GM23338 (cell line): ENCODE measurements at regions not wholly inside any gene's neighbourhood (a gene's known extent, or its start where the extent isn't known, plus 50 kb on each side); places are given as distances from the start of the nearest gene placed in this dataset.

Source experiments
- ATAC-seq: fragments of 200-7000 bp; cut with Tn5 transposase; 3 replicates; pipeline ENCODE4 v1.9.1; 2020
- DNase-seq: peaks from one replicate; pipeline ENCODE4 v3.0.0-alpha.2; 2015; ENCODE audit warnings: low spot score
- H2AFZ ChIP-seq: fragments of 200-600 bp; sonication (generic); 2 replicates; pipeline ENCODE4 v1.8.0; 2016; ENCODE audit warnings: antibody characterized with exemption, mild to moderate bottlenecking, moderate library complexity
- H3F3A ChIP-seq: fragments of 200-600 bp; sonication (generic); replicated peaks from 2 replicates; pipeline ENCODE4 v1.8.0; 2017; ENCODE audit warnings: antibody characterized with exemption, mixed run types, low read depth
- H3K27ac ChIP-seq: fragments of 200-600 bp; sonication (generic); 2 replicates; pipeline ENCODE4 v1.6.1; 2016; ENCODE audit warnings: low read depth
- H3K27me3 ChIP-seq: fragments of 200-600 bp; sonication (generic); 2 replicates; pipeline ENCODE4 v1.8.0; 2016; ENCODE audit warnings: mild to moderate bottlenecking, mixed run types, moderate library complexity; ENCODE audit not compliant: insufficient read depth
- H3K36me3 ChIP-seq: fragments of 200-600 bp; sonication (generic); 2 replicates; pipeline ENCODE4 v1.8.0; 2016; ENCODE audit warnings: mild to moderate bottlenecking; ENCODE audit not compliant: insufficient read depth
- H3K4me1 ChIP-seq: fragments of 200-600 bp; sonication (generic); 2 replicates; pipeline ENCODE4 v1.8.0; 2016; ENCODE audit warnings: mild to moderate bottlenecking, moderate library complexity; ENCODE audit not compliant: insufficient read depth
- H3K4me2 ChIP-seq: fragments of 200-600 bp; sonication (generic); 2 replicates; pipeline ENCODE4 v1.7.1; 2017; ENCODE audit warnings: mixed run types
- H3K4me3 ChIP-seq: fragments of 200-600 bp; sonication (generic); 2 replicates; pipeline ENCODE4 v1.6.1; 2016; ENCODE audit warnings: mixed run types
- H3K79me2 ChIP-seq: fragments of 200-600 bp; sonication (generic); replicated peaks from 2 replicates; pipeline ENCODE4 v1.8.0; 2017; ENCODE audit warnings: mild to moderate bottlenecking; ENCODE audit not compliant: insufficient read depth
- H3K9me2 ChIP-seq: fragments of 200-600 bp; sonication (generic); 2 replicates; pipeline ENCODE4 v1.8.0; 2017; ENCODE audit not compliant: insufficient read depth
- H4K20me1 ChIP-seq: fragments of 200-600 bp; sonication (generic); replicated peaks from 2 replicates; pipeline ENCODE4 v1.8.0; 2017; ENCODE audit warnings: mild to moderate bottlenecking; ENCODE audit not compliant: insufficient read depth
- H3K27ac Mint-ChIP-seq: 2 replicates; pipeline ENCODE4 v1.8.0; 2020; ENCODE audit warnings: inconsistent platforms, mild to moderate bottlenecking, moderate library complexity, mixed read lengths
- H3K27me3 Mint-ChIP-seq: 3 replicates; pipeline ENCODE4 v1.8.0; 2022; ENCODE audit warnings: low read depth, mild to moderate bottlenecking, moderate library complexity, mixed read lengths, inconsistent platforms; ENCODE audit not compliant: insufficient read depth, poor library complexity
- H3K36me3 Mint-ChIP-seq: 3 replicates; pipeline ENCODE4 v1.8.0; 2021; ENCODE audit warnings: low read depth, mild to moderate bottlenecking, inconsistent platforms, moderate library complexity, mixed read lengths
- H3K4me1 Mint-ChIP-seq: 3 replicates; pipeline ENCODE4 v1.8.0; 2020; ENCODE audit warnings: mild to moderate bottlenecking, inconsistent platforms, mixed read lengths
- H3K4me3 Mint-ChIP-seq: 3 replicates; pipeline ENCODE4 v1.8.0; 2021; ENCODE audit warnings: moderate library complexity, mild to moderate bottlenecking, inconsistent platforms, mixed read lengths
- H3K9me3 Mint-ChIP-seq: 3 replicates; pipeline ENCODE4 v1.8.0; 2020; ENCODE audit warnings: moderate library complexity, mild to moderate bottlenecking, inconsistent platforms, mixed read lengths
- CREB1 ChIP-seq: fragments of 250-450 bp; sonication (Bioruptor Pico); IDR thresholded peaks from 2 replicates; pipeline ENCODE4 v1.5.0; 2020; ENCODE audit warnings: low read depth, mild to moderate bottlenecking, moderate library complexity
- EZH2 ChIP-seq: fragments of 200-600 bp; sonication (generic); IDR thresholded peaks from one replicate; pipeline ENCODE4 v1.8.0; 2017; ENCODE audit warnings: antibody characterized with exemption, mild to moderate bottlenecking, low read depth; ENCODE audit not compliant: unreplicated experiment
- EZH2phosphoT487 ChIP-seq: fragments of 200-600 bp; sonication (generic); IDR thresholded peaks from one replicate; pipeline ENCODE4 v1.8.1; 2018; ENCODE audit warnings: antibody characterized with exemption; ENCODE audit not compliant: unreplicated experiment
- JUNB ChIP-seq: IDR thresholded peaks from one replicate; pipeline ENCODE4 v1.6.1; 2016; ENCODE audit warnings: antibody characterized with exemption; ENCODE audit not compliant: unreplicated experiment
- NANOG ChIP-seq: IDR thresholded peaks from 2 replicates; pipeline ENCODE4 v1.6.1; 2016; ENCODE audit warnings: antibody characterized with exemption, borderline replicate concordance
- POLR2AphosphoS5 ChIP-seq: IDR thresholded peaks from 2 replicates; pipeline ENCODE4 v1.6.1; 2016; ENCODE audit warnings: antibody characterized with exemption, low read depth
- STAT1 ChIP-seq: IDR thresholded peaks from one replicate; pipeline ENCODE4 v1.6.1; 2016; ENCODE audit warnings: antibody characterized with exemption; ENCODE audit not compliant: unreplicated experiment
- ZNF114 ChIP-seq: fragments of 250-450 bp; sonication (Bioruptor Pico); IDR thresholded peaks from 2 replicates; pipeline ENCODE4 v1.5.0; 2020; ENCODE audit warnings: mild to moderate bottlenecking, moderate library complexity
- ZNF331 ChIP-seq: fragments of 250-450 bp; sonication (Bioruptor Pico); IDR thresholded peaks from 2 replicates; pipeline ENCODE4 v1.5.0; 2020; ENCODE audit warnings: low read depth, mild to moderate bottlenecking, moderate library complexity
- TF ChIP-seq, protein P1 (sequence below): IDR thresholded peaks from one replicate; pipeline ENCODE4 v1.6.1; 2018; ENCODE audit warnings: antibody characterized with exemption; ENCODE audit not compliant: unreplicated experiment
- TF ChIP-seq, protein P2 (sequence below): IDR thresholded peaks from 2 replicates; pipeline ENCODE4 v1.6.1; 2016; ENCODE audit warnings: antibody characterized with exemption
- TF ChIP-seq, protein P3 (sequence below): fragments of 250-450 bp; sonication (Bioruptor Pico); IDR thresholded peaks from 2 replicates; pipeline ENCODE4 v1.5.0; 2020; ENCODE audit warnings: mild to moderate bottlenecking, moderate library complexity

DNA sequence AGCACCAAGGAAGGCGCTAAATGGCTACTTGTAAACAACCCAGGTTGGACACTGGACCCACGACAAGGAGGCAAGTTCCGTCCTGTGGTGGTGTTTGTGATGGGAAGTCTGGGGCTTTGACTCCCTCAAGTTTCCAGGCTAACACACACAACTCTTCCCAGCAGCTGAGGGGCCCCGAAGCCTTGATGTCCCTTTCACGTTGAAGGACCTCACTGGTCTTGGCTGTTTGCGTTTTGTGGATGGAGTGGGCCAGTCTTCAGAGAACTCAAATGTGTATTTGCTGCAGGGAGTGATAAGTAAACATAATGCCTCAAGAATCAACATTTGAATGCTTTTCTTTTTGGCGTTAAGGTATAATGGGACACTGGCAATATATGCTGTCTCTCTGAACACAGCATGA, 199.2 kb downstream of the TM9SF2 start:
- H3K4me3 ChIP-seq, result no peak overlapping the region
- no peak overlapping the region for H3K27ac Mint-ChIP-seq
- peaks cover 4% of the 10 kb centered on the region; the same call in 1 of the 3 replicates for H3K36me3 Mint-ChIP-seq
- H3K27ac ChIP-seq, result no peak overlapping the region
- H3F3A ChIP-seq, result no peaks in the 10 kb centered on the region; the same call in 1 of the 2 replicates
- H3K4me3 Mint-ChIP-seq, result no peak overlapping the region
- peaks cover 26% of the 10 kb centered on the region for H3K4me1 ChIP-seq
- no peak for TF ChIP-seq EZH2phosphoT487
- TF ChIP-seq CREB1 (CRISPR knock-in tag), result no peak
- TF ChIP-seq POLR2AphosphoS5, result no peak
- H3K4me1 Mint-ChIP-seq, result peaks cover 39% of the 10 kb centered on the region
- H3K9me2 ChIP-seq, result no peaks in the 10 kb centered on the region
- no peaks in the 10 kb centered on the region for H4K20me1 ChIP-seq
- H3K27me3 Mint-ChIP-seq, result peaks cover 19% of the 10 kb centered on the region
- no peaks in the 10 kb centered on the region for H3K27me3 ChIP-seq
- no peaks in the 10 kb centered on the region for H3K36me3 ChIP-seq
- ATAC-seq, result no peak
- H2AFZ ChIP-seq, result no peak overlapping the region
- no peaks in the 10 kb centered on the region for H3K79me2 ChIP-seq
- no peak for DNase-seq
- no peaks in the 10 kb centered on the region for H3K9me3 Mint-ChIP-seq
- no peak overlapping the region for H3K4me2 ChIP-seq

GRCh38 chr13:99698816-99699099, 197.5 kb downstream of the TM9SF2 start:
- DNase-seq, result no peak
- Histone ChIP-seq H4K20me1 (no peaks in the 10 kb centered on the region), H3K4me1 (peaks cover 31% of the 10 kb centered on the region), H3K79me2 (no peaks in the 10 kb centered on the region), H2AFZ (no peak overlapping the region), H3K27ac (no peak overlapping the region), H3K9me2 (no peaks in the 10 kb centered on the region), H3K36me3 (no peaks in the 10 kb centered on the region), H3K4me2 (no peak overlapping the region), H3F3A (no peaks in the 10 kb centered on the region; the same call in 1 of the 2 replicates), H3K4me3 (no peak overlapping the region), H3K27me3 (no peaks in the 10 kb centered on the region)
- peaks cover 4% of the 10 kb centered on the region; the same call in 2 of the 3 replicates for H3K36me3 Mint-ChIP-seq
- no peak overlapping the region for H3K4me3 Mint-ChIP-seq
- no peaks in the 10 kb centered on the region for H3K9me3 Mint-ChIP-seq
- no peak for ATAC-seq
- H3K27me3 Mint-ChIP-seq, result peaks cover 21% of the 10 kb centered on the region
- H3K27ac Mint-ChIP-seq, result no peak overlapping the region
- H3K4me1 Mint-ChIP-seq, result peaks cover 36% of the 10 kb centered on the region
- TF ChIP-seq EZH2phosphoT487 (no peak), EZH2 (no peak), STAT1 (no peak), CREB1 (CRISPR knock-in tag) (no peak), JUNB (no peak), ZNF331 (CRISPR knock-in tag) (no peak), ZNF114 (CRISPR knock-in tag) (no peak), POLR2AphosphoS5 (no peak), NANOG (no peak)
- TF ChIP-seq, protein P1, sequence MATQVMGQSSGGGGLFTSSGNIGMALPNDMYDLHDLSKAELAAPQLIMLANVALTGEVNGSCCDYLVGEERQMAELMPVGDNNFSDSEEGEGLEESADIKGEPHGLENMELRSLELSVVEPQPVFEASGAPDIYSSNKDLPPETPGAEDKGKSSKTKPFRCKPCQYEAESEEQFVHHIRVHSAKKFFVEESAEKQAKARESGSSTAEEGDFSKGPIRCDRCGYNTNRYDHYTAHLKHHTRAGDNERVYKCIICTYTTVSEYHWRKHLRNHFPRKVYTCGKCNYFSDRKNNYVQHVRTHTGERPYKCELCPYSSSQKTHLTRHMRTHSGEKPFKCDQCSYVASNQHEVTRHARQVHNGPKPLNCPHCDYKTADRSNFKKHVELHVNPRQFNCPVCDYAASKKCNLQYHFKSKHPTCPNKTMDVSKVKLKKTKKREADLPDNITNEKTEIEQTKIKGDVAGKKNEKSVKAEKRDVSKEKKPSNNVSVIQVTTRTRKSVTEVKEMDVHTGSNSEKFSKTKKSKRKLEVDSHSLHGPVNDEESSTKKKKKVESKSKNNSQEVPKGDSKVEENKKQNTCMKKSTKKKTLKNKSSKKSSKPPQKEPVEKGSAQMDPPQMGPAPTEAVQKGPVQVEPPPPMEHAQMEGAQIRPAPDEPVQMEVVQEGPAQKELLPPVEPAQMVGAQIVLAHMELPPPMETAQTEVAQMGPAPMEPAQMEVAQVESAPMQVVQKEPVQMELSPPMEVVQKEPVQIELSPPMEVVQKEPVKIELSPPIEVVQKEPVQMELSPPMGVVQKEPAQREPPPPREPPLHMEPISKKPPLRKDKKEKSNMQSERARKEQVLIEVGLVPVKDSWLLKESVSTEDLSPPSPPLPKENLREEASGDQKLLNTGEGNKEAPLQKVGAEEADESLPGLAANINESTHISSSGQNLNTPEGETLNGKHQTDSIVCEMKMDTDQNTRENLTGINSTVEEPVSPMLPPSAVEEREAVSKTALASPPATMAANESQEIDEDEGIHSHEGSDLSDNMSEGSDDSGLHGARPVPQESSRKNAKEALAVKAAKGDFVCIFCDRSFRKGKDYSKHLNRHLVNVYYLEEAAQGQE, result no peak
- TF ChIP-seq, protein P2, sequence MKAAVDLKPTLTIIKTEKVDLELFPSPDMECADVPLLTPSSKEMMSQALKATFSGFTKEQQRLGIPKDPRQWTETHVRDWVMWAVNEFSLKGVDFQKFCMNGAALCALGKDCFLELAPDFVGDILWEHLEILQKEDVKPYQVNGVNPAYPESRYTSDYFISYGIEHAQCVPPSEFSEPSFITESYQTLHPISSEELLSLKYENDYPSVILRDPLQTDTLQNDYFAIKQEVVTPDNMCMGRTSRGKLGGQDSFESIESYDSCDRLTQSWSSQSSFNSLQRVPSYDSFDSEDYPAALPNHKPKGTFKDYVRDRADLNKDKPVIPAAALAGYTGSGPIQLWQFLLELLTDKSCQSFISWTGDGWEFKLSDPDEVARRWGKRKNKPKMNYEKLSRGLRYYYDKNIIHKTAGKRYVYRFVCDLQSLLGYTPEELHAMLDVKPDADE, result no peak
- TF ChIP-seq, protein P3, sequence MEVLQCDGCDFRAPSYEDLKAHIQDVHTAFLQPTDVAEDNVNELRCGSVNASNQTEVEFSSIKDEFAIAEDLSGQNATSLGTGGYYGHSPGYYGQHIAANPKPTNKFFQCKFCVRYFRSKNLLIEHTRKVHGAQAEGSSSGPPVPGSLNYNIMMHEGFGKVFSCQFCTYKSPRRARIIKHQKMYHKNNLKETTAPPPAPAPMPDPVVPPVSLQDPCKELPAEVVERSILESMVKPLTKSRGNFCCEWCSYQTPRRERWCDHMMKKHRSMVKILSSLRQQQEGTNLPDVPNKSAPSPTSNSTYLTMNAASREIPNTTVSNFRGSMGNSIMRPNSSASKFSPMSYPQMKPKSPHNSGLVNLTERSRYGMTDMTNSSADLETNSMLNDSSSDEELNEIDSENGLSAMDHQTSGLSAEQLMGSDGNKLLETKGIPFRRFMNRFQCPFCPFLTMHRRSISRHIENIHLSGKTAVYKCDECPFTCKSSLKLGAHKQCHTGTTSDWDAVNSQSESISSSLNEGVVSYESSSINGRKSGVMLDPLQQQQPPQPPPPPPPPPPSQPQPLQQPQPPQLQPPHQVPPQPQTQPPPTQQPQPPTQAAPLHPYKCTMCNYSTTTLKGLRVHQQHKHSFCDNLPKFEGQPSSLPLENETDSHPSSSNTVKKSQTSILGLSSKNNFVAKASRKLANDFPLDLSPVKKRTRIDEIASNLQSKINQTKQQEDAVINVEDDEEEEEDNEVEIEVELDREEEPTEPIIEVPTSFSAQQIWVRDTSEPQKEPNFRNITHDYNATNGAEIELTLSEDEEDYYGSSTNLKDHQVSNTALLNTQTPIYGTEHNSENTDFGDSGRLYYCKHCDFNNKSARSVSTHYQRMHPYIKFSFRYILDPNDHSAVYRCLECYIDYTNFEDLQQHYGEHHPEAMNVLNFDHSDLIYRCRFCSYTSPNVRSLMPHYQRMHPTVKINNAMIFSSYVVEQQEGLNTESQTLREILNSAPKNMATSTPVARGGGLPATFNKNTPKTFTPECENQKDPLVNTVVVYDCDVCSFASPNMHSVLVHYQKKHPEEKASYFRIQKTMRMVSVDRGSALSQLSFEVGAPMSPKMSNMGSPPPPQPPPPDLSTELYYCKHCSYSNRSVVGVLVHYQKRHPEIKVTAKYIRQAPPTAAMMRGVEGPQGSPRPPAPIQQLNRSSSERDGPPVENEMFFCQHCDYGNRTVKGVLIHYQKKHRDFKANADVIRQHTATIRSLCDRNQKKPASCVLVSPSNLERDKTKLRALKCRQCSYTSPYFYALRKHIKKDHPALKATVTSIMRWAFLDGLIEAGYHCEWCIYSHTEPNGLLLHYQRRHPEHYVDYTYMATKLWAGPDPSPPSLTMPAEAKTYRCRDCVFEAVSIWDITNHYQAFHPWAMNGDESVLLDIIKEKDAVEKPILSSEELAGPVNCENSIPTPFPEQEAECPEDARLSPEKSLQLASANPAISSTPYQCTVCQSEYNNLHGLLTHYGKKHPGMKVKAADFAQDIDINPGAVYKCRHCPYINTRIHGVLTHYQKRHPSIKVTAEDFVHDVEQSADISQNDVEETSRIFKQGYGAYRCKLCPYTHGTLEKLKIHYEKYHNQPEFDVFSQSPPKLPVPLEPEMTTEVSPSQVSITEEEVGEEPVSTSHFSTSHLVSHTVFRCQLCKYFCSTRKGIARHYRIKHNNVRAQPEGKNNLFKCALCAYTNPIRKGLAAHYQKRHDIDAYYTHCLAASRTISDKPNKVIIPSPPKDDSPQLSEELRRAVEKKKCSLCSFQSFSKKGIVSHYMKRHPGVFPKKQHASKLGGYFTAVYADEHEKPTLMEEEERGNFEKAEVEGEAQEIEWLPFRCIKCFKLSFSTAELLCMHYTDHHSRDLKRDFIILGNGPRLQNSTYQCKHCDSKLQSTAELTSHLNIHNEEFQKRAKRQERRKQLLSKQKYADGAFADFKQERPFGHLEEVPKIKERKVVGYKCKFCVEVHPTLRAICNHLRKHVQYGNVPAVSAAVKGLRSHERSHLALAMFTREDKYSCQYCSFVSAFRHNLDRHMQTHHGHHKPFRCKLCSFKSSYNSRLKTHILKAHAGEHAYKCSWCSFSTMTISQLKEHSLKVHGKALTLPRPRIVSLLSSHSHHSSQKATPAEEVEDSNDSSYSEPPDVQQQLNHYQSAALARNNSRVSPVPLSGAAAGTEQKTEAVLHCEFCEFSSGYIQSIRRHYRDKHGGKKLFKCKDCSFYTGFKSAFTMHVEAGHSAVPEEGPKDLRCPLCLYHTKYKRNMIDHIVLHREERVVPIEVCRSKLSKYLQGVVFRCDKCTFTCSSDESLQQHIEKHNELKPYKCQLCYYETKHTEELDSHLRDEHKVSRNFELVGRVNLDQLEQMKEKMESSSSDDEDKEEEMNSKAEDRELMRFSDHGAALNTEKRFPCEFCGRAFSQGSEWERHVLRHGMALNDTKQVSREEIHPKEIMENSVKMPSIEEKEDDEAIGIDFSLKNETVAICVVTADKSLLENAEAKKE (CRISPR knock-in tag), result no peak
